AG08395 (cell line): ENCODE measurements at regions not wholly inside any gene's neighbourhood (a gene's known extent, or its start where the extent isn't known, plus 50 kb on each side); places are given as distances from the start of the nearest gene placed in this dataset.
"Not testable (repeated sequence)": the region's sequence is repeated elsewhere in the genome, so short reads cannot be mapped to it uniquely, and the experiment has no call there.

Source experiments
- DNase-seq: peaks from one replicate; pipeline ENCODE4 v3.0.0; 2012; ENCODE audit warnings: mixed read lengths, low spot score

GRCh38 chr2:181790716-181791649, 100.5 kb upstream of the ITPRID2 start:
- peak; percentile 75 for DNase-seq

GRCh38 chr2:181792906-181793305, 98.6 kb upstream of the ITPRID2 start:
- no peak for DNase-seq

- no peak for DNase-seq
Measured at GRCh38 chr2:181798022-181798421, 93.5 kb upstream of the ITPRID2 start.

GRCh38 chr2:181802300-181802699, 89.2 kb upstream of the ITPRID2 start:
- DNase-seq = not testable (repeated sequence)

- not testable (repeated sequence) for DNase-seq
Measured at GRCh38 chr2:181803903-181804799, 87.4 kb upstream of the ITPRID2 start.

- peak; percentile 37 for DNase-seq
Measured at GRCh38 chr2:181805228-181806038, 86.1 kb upstream of the ITPRID2 start.

- no peak for DNase-seq
Measured at GRCh38 chr2:181806039-181806392, 85.5 kb upstream of the ITPRID2 start.

- no peak for DNase-seq
Measured at GRCh38 chr2:181807526-181807925, 84.0 kb upstream of the ITPRID2 start.

GRCh38 chr2:181810823-181811695, 80.5 kb upstream of the ITPRID2 start:
- DNase-seq = peak; percentile 47

- no peak for DNase-seq
Measured at GRCh38 chr2:181812106-181812743, 79.3 kb upstream of the ITPRID2 start.

GRCh38 chr2:181814057-181814491, 77.5 kb upstream of the ITPRID2 start:
- DNase-seq = peak; percentile 7

GRCh38 chr2:181817509-181817908, 74.0 kb upstream of the ITPRID2 start:
- DNase-seq = no peak

- DNase-seq = no peak
Measured at GRCh38 chr2:181818058-181818680, 73.4 kb upstream of the ITPRID2 start.

GRCh38 chr2:181818840-181819239, 72.7 kb upstream of the ITPRID2 start:
- DNase-seq = no peak

GRCh38 chr2:181821049-181821448, 70.5 kb upstream of the ITPRID2 start:
- no peak for DNase-seq

GRCh38 chr2:181822097-181822496, 69.4 kb upstream of the ITPRID2 start:
- DNase-seq = no peak

- DNase-seq = no peak
Measured at GRCh38 chr2:181823405-181823804, 68.1 kb upstream of the ITPRID2 start.

- no peak for DNase-seq
Measured at GRCh38 chr2:181828122-181828705, 63.3 kb upstream of the ITPRID2 start.

GRCh38 chr2:181829230-181829629, 62.3 kb upstream of the ITPRID2 start:
- no peak for DNase-seq

GRCh38 chr2:181832015-181832414, 59.5 kb upstream of the ITPRID2 start:
- no peak for DNase-seq
